Keratinocyte (primary cell): ENCODE measurements at regions not wholly inside any gene's neighbourhood (a gene's known extent, or its start where the extent isn't known, plus 50 kb on each side); places are given as distances from the start of the nearest gene placed in this dataset.

Experiments
- EZH2 ChIP-seq: IDR thresholded peaks from one replicate; pipeline ENCODE4 v1.6.1; 2012; ENCODE audit warnings: inconsistent platforms, mild to moderate bottlenecking, low read length, moderate library complexity
- TF ChIP-seq, protein P1 (sequence below), 3 experiments: IDR thresholded peaks in 1 of 3; conservative IDR thresholded peaks in 1 of 3; optimal IDR thresholded peaks in 1 of 3; 2 replicates in 2 of 3; 3 replicates in 1 of 3; pipeline versions ENCODE3 to v1.5.1; 2011; ENCODE audit warnings: low read length in 3 of 3, mild to moderate bottlenecking in 3 of 3, moderate library complexity in 2 of 3, control low read depth in 1 of 3, inconsistent platforms in 1 of 3; ENCODE audit not compliant: insufficient read depth in 2 of 3; ENCODE audit errors: extremely low read depth in 1 of 3

DNA sequence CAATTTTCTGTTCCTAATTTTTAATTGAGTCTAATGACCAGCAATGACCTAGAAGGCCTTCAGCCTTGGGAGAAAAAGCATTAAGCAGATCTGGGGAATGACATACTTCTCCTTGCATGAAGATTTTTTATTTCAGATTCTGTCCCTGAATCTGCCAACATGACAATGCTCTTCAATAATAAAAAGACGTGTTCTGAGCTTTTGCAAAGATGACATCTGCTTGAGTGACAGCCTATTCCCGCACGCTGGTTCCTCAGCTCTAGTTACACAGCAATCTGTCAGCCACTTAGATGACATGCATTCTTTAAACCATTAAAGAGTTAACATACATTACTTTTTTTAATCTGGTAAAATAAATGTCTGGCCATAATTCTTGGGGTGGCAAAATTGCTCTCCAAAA is 129.3 kb upstream of the CDH6 start:
- TF ChIP-seq, protein P1, sequence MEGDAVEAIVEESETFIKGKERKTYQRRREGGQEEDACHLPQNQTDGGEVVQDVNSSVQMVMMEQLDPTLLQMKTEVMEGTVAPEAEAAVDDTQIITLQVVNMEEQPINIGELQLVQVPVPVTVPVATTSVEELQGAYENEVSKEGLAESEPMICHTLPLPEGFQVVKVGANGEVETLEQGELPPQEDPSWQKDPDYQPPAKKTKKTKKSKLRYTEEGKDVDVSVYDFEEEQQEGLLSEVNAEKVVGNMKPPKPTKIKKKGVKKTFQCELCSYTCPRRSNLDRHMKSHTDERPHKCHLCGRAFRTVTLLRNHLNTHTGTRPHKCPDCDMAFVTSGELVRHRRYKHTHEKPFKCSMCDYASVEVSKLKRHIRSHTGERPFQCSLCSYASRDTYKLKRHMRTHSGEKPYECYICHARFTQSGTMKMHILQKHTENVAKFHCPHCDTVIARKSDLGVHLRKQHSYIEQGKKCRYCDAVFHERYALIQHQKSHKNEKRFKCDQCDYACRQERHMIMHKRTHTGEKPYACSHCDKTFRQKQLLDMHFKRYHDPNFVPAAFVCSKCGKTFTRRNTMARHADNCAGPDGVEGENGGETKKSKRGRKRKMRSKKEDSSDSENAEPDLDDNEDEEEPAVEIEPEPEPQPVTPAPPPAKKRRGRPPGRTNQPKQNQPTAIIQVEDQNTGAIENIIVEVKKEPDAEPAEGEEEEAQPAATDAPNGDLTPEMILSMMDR (optimal IDR thresholded peaks at IDR 0.05 in 1 of 3, IDR thresholded peaks at IDR 0.05 in 1 of 3, conservative IDR thresholded peaks at IDR 0.05 in 1 of 3; ENCODE audit: extremely low read depth in 1 of 3, insufficient read depth in 2 of 3, low read length in 3 of 3) = no peak
- TF ChIP-seq EZH2 = no peak
